Central memory CD8-positive, alpha-beta T cell (primary cell): ENCODE measurements at regions not wholly inside any gene's neighbourhood (a gene's known extent, or its start where the extent isn't known, plus 50 kb on each side); places are given as distances from the start of the nearest gene placed in this dataset.

Experiments
- ATAC-seq: fragments of 150-1000 bp; cut with Tn5 transposase; replicated peaks from 2 replicates; pipeline ENCODE4 v1.10.0; 2022; ENCODE audit warnings: mild to moderate bottlenecking, moderate FRiP score, moderate number of reproducible peaks; ENCODE audit not compliant: poor library complexity, severe bottlenecking; ENCODE audit errors: extremely low read depth
- DNase-seq, 2 donors: peaks; one replicate each; pipeline ENCODE4 v3.0.0; 2021; ENCODE audit warnings: low spot score in 2 of 2
- H3K27ac Mint-ChIP-seq: one replicate; pipeline ENCODE4 v1.8.0; 2022; ENCODE audit warnings: low read depth, mild to moderate bottlenecking, moderate library complexity, mixed read lengths
- H3K27me3 Mint-ChIP-seq: one replicate; pipeline ENCODE4 v1.8.0; 2022; ENCODE audit warnings: mixed read lengths
- H3K36me3 Mint-ChIP-seq: one replicate; pipeline ENCODE4 v1.8.0; 2022; ENCODE audit warnings: mild to moderate bottlenecking, moderate library complexity, mixed read lengths; ENCODE audit not compliant: insufficient read depth
- H3K4me1 Mint-ChIP-seq: one replicate; pipeline ENCODE4 v1.8.0; 2022; ENCODE audit warnings: mixed read lengths
- H3K4me3 Mint-ChIP-seq: one replicate; pipeline ENCODE4 v1.8.0; 2022; ENCODE audit warnings: mild to moderate bottlenecking, moderate library complexity, mixed read lengths
- H3K9me3 Mint-ChIP-seq: one replicate; pipeline ENCODE4 v1.8.0; 2022; ENCODE audit warnings: mixed read lengths

- H3K27me3 Mint-ChIP-seq = peaks cover 13% of the 10 kb centered on the region
- H3K4me3 Mint-ChIP-seq = no peak overlapping the region
- DNase-seq (no peak), ATAC-seq (no peak)
- H3K36me3 Mint-ChIP-seq = peaks cover 2% of the 10 kb centered on the region
- no peak overlapping the region for H3K27ac Mint-ChIP-seq
- H3K4me1 Mint-ChIP-seq = peaks cover 5% of the 10 kb centered on the region
- no peaks in the 10 kb centered on the region for H3K9me3 Mint-ChIP-seq
Observed at GRCh38 chr1:184226100-184226487, 160.7 kb upstream of the C1orf21 start.

GRCh38 chr1:184228558-184228957 lies 158.3 kb upstream of the C1orf21 start:
- DNase-seq = no peak
- Mint-ChIP-seq H3K36me3 (peaks cover 2% of the 10 kb centered on the region), H3K4me1 (no peaks in the 10 kb centered on the region), H3K9me3 (no peaks in the 10 kb centered on the region), H3K27me3 (peaks cover 12% of the 10 kb centered on the region), H3K4me3 (no peak overlapping the region), H3K27ac (no peak overlapping the region)
- ATAC-seq = no peak

GRCh38 chr1:184237588-184237987 lies 149.2 kb upstream of the C1orf21 start:
- no peak for DNase-seq
- no peak for ATAC-seq
- Mint-ChIP-seq H3K4me3 (no peak overlapping the region), H3K27me3 (peaks cover 25% of the 10 kb centered on the region), H3K27ac (no peak overlapping the region), H3K9me3 (peaks cover 5% of the 10 kb centered on the region), H3K36me3 (no peaks in the 10 kb centered on the region), H3K4me1 (no peaks in the 10 kb centered on the region)

GRCh38 chr1:184241446-184241845 lies 145.4 kb upstream of the C1orf21 start:
- no peak for DNase-seq
- Mint-ChIP-seq H3K4me1 (no peaks in the 10 kb centered on the region), H3K27me3 (peaks cover 20% of the 10 kb centered on the region), H3K27ac (no peak overlapping the region), H3K9me3 (no peaks in the 10 kb centered on the region), H3K36me3 (no peaks in the 10 kb centered on the region), H3K4me3 (no peak overlapping the region)
- ATAC-seq = no peak

GRCh38 chr1:184242507-184242943 lies 144.3 kb upstream of the C1orf21 start:
- no peaks in the 10 kb centered on the region for H3K9me3 Mint-ChIP-seq
- no peak overlapping the region for H3K4me3 Mint-ChIP-seq
- ATAC-seq (no peak), DNase-seq (no peak)
- peaks cover 30% of the 10 kb centered on the region for H3K27me3 Mint-ChIP-seq
- no peaks in the 10 kb centered on the region for H3K36me3 Mint-ChIP-seq
- H3K4me1 Mint-ChIP-seq = no peaks in the 10 kb centered on the region
- no peak overlapping the region for H3K27ac Mint-ChIP-seq

- Mint-ChIP-seq H3K27me3 (peaks cover 54% of the 10 kb centered on the region), H3K4me1 (no peaks in the 10 kb centered on the region), H3K4me3 (no peak overlapping the region), H3K9me3 (no peaks in the 10 kb centered on the region), H3K36me3 (no peaks in the 10 kb centered on the region), H3K27ac (no peak overlapping the region)
- ATAC-seq (no peak), DNase-seq (no peak)
Observed at GRCh38 chr1:184244962-184245361, 141.9 kb upstream of the C1orf21 start.

- no peaks in the 10 kb centered on the region for H3K4me1 Mint-ChIP-seq
- DNase-seq = no peak
Observed at GRCh38 chr1:184247671-184248070, 139.2 kb upstream of the C1orf21 start.

GRCh38 chr1:184253921-184254320 lies 132.9 kb upstream of the C1orf21 start:
- H3K27ac Mint-ChIP-seq = no peak overlapping the region
- peaks cover 1% of the 10 kb centered on the region for H3K36me3 Mint-ChIP-seq
- no peaks in the 10 kb centered on the region for H3K9me3 Mint-ChIP-seq
- no peak for ATAC-seq
- no peak overlapping the region for H3K4me3 Mint-ChIP-seq
- no peak for DNase-seq
- H3K4me1 Mint-ChIP-seq = no peaks in the 10 kb centered on the region
- peaks cover 39% of the 10 kb centered on the region for H3K27me3 Mint-ChIP-seq

More at GRCh38 chr1:184247671-184248070, 139.2 kb upstream of the C1orf21 start:
- ATAC-seq = no peak
- no peak overlapping the region for H3K27ac Mint-ChIP-seq
- no peak overlapping the region for H3K4me3 Mint-ChIP-seq
- H3K27me3 Mint-ChIP-seq = peaks cover 54% of the 10 kb centered on the region
- H3K9me3 Mint-ChIP-seq = no peaks in the 10 kb centered on the region
- no peaks in the 10 kb centered on the region for H3K36me3 Mint-ChIP-seq

- Mint-ChIP-seq H3K4me1 (no peaks in the 10 kb centered on the region), H3K9me3 (no peaks in the 10 kb centered on the region), H3K36me3 (peaks cover 1% of the 10 kb centered on the region), H3K27ac (no peak overlapping the region), H3K4me3 (no peak overlapping the region), H3K27me3 (peaks cover 29% of the 10 kb centered on the region)
- ATAC-seq = no peak
- no peak for DNase-seq
Observed at GRCh38 chr1:184254849-184255248, 132.0 kb upstream of the C1orf21 start.

GRCh38 chr1:184255560-184255959 lies 131.3 kb upstream of the C1orf21 start:
- Mint-ChIP-seq H3K4me1 (no peaks in the 10 kb centered on the region), H3K27ac (no peak overlapping the region), H3K36me3 (peaks cover 1% of the 10 kb centered on the region), H3K27me3 (peaks cover 35% of the 10 kb centered on the region), H3K9me3 (no peaks in the 10 kb centered on the region), H3K4me3 (no peak overlapping the region)
- no peak for ATAC-seq
- no peak for DNase-seq

- Mint-ChIP-seq H3K4me1 (no peaks in the 10 kb centered on the region), H3K36me3 (peaks cover 1% of the 10 kb centered on the region), H3K4me3 (no peak overlapping the region), H3K9me3 (no peaks in the 10 kb centered on the region), H3K27ac (no peak overlapping the region), H3K27me3 (peaks cover 53% of the 10 kb centered on the region)
- ATAC-seq = no peak
- no peak for DNase-seq
Observed at GRCh38 chr1:184257873-184258272, 129.0 kb upstream of the C1orf21 start.

GRCh38 chr1:184258525-184258924 lies 128.3 kb upstream of the C1orf21 start:
- DNase-seq (no peak), ATAC-seq (no peak)
- H3K27me3 Mint-ChIP-seq = peaks cover 48% of the 10 kb centered on the region
- H3K36me3 Mint-ChIP-seq = peaks cover 1% of the 10 kb centered on the region
- H3K4me3 Mint-ChIP-seq = no peak overlapping the region
- no peaks in the 10 kb centered on the region for H3K9me3 Mint-ChIP-seq
- H3K27ac Mint-ChIP-seq = no peak overlapping the region
- H3K4me1 Mint-ChIP-seq = no peaks in the 10 kb centered on the region

- Mint-ChIP-seq H3K4me1 (no peaks in the 10 kb centered on the region), H3K9me3 (no peaks in the 10 kb centered on the region), H3K4me3 (no peak overlapping the region), H3K36me3 (peaks cover 1% of the 10 kb centered on the region), H3K27me3 (peaks cover 39% of the 10 kb centered on the region), H3K27ac (no peak overlapping the region)
- ATAC-seq (no peak), DNase-seq (no peak)
Observed at GRCh38 chr1:184260382-184260781, 126.4 kb upstream of the C1orf21 start.

GRCh38 chr1:184262109-184262508 lies 124.7 kb upstream of the C1orf21 start:
- no peak for DNase-seq

More at GRCh38 chr1:184262109-184262508, 124.7 kb upstream of the C1orf21 start:
- Mint-ChIP-seq H3K36me3 (no peaks in the 10 kb centered on the region), H3K27ac (no peak overlapping the region), H3K4me3 (no peak overlapping the region), H3K4me1 (no peaks in the 10 kb centered on the region), H3K9me3 (no peaks in the 10 kb centered on the region), H3K27me3 (peaks cover 39% of the 10 kb centered on the region)
- no peak for ATAC-seq
